ENCODE measurements at regions not wholly inside any gene's neighbourhood (a gene's known extent, or its start where the extent isn't known, plus 50 kb on each side); places are given as distances from the start of the nearest gene placed in this dataset.
A peak's percentile ranks its signal among the peaks of the same experiment; 100 is the strongest.

DNA sequence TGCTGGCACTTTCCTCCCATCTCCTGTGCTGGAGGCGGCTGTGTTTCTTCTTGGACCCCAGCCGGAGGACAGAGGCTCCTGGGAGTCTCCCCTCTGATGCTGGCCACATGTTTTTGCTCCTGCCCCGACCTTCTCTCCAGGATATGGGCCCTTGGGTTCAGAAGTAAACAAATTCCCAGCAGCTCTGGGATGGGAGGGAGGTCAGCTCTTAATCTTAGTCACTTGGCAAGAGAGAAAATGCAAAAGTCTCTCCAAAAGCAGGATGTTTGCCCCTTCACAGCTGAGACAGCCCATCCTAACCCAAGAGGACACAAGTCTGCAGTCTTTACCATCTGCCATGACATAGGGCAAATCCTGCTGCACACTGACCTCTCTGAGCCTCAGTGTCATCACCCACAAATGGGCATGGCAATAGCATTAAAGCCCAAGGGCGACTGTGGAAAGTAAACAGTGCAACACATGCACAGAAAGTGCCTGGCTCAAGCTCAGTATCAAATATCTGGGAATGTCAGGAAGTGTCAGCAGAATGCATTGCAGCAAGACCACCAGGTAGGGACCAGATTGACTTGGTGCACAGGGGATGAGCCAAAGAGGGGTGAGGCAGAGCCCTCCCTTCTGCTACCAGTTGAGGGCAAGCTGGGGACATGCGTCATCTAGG lies 117.0 kb upstream of the CXCL14 start:
- Histone ChIP-seq H3K4me3 (no peak overlapping the region), H3K4me1 (peaks cover 0 to 25% (median 0%) of the 10 kb centered on the region in 4 donors), H3K9me3 (no peaks in the 10 kb centered on the region), H3K27me3 (no peaks in the 10 kb centered on the region), H3K36me3 (no peaks in the 10 kb centered on the region), H3K27ac (no peak overlapping the region)
- TF ChIP-seq EP300 (IDR thresholded peaks at IDR 0.05) (no peak), POLR2A (IDR thresholded peaks at IDR 0.05) (no peak)
- TF ChIP-seq, protein P1, sequence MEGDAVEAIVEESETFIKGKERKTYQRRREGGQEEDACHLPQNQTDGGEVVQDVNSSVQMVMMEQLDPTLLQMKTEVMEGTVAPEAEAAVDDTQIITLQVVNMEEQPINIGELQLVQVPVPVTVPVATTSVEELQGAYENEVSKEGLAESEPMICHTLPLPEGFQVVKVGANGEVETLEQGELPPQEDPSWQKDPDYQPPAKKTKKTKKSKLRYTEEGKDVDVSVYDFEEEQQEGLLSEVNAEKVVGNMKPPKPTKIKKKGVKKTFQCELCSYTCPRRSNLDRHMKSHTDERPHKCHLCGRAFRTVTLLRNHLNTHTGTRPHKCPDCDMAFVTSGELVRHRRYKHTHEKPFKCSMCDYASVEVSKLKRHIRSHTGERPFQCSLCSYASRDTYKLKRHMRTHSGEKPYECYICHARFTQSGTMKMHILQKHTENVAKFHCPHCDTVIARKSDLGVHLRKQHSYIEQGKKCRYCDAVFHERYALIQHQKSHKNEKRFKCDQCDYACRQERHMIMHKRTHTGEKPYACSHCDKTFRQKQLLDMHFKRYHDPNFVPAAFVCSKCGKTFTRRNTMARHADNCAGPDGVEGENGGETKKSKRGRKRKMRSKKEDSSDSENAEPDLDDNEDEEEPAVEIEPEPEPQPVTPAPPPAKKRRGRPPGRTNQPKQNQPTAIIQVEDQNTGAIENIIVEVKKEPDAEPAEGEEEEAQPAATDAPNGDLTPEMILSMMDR (IDR thresholded peaks at IDR 0.05): no peak
- no peak for DNase-seq (ENCODE audit: low spot score in 2 of 2)
- 51 to 54% methylated on average over 5 of the region's 5 CpGs for WGBS, 2 donors

DNA sequence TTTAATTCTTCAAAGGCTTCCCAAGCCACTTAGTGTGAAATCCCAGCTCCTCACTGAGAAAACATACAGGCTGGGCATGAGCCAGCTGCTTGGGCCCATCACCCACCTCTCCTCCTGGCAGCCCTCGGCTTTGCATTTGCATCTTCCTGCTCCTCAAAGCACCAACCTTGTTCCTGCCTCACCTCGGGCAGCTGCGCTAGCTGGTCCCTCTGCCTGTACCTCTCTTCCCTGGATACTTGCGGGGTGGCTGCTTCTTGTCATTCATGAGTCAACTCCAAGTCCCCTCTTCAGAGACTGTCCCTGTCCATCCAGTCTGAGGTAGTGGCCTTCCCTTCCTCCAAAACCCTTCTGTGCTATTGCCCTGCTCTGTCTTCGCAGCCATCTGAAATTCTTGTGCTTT lies 116.1 kb upstream of the CXCL14 start:
- Histone ChIP-seq H3K9me3 (no peaks in the 10 kb centered on the region), H3K27me3 (no peaks in the 10 kb centered on the region), H3K4me1 (peaks cover 0 to 32% (median 0%) of the 10 kb centered on the region in 4 donors), H3K36me3 (no peaks in the 10 kb centered on the region), H3K27ac (no peak overlapping the region), H3K4me3 (no peak overlapping the region)
- WGBS, 2 donors: 84 to 93% methylated on average over 5 of the region's 5 CpGs
- TF ChIP-seq, protein P1 (IDR thresholded peaks at IDR 0.05): no peak
- TF ChIP-seq EP300 (IDR thresholded peaks at IDR 0.05): no peak
- TF ChIP-seq POLR2A (IDR thresholded peaks at IDR 0.05): no peak
- no peak for DNase-seq (ENCODE audit: low spot score in 2 of 2)

GRCh38 chr5:135694012-135694411 lies 115.2 kb upstream of the CXCL14 start:
- Histone ChIP-seq H3K27me3 (no peaks in the 10 kb centered on the region), H3K36me3 (no peaks in the 10 kb centered on the region), H3K27ac (peak overlapping the region in 1 of 4 donors; percentile 50), H3K4me3 (no peak overlapping the region), H3K9me3 (no peaks in the 10 kb centered on the region), H3K4me1 (peaks cover 0 to 38% (median 0%) of the 10 kb centered on the region in 4 donors)
- no peak for DNase-seq (ENCODE audit: low spot score in 2 of 2)
- TF ChIP-seq EP300 (IDR thresholded peaks at IDR 0.05) (no peak), POLR2A (IDR thresholded peaks at IDR 0.05) (no peak)
- TF ChIP-seq, protein P1 (IDR thresholded peaks at IDR 0.05): no peak
- 50 to 59% methylated on average over 9 of the region's 9 CpGs for WGBS, 2 donors

- WGBS, 2 donors: 84 to 90% methylated on average over 8 of the region's 8 CpGs
- peak overlapping the region in 1 of 4 donors; percentile 50 for H3K27ac ChIP-seq
- DNase-seq (ENCODE audit: low spot score in 2 of 2): no peak
- H3K4me1 ChIP-seq: peaks cover 0 to 44% (median 0%) of the 10 kb centered on the region in 4 donors
- H3K9me3 ChIP-seq: no peaks in the 10 kb centered on the region
- H3K4me3 ChIP-seq: no peak overlapping the region
- H3K27me3 ChIP-seq: no peaks in the 10 kb centered on the region
- H3K36me3 ChIP-seq: no peaks in the 10 kb centered on the region
- TF ChIP-seq, protein P1 (IDR thresholded peaks at IDR 0.05): no peak
- TF ChIP-seq EP300 (IDR thresholded peaks at IDR 0.05) (no peak), POLR2A (IDR thresholded peaks at IDR 0.05) (no peak)
Measured at GRCh38 chr5:135693371-135693955, 114.7 kb upstream of the CXCL14 start.

DNA sequence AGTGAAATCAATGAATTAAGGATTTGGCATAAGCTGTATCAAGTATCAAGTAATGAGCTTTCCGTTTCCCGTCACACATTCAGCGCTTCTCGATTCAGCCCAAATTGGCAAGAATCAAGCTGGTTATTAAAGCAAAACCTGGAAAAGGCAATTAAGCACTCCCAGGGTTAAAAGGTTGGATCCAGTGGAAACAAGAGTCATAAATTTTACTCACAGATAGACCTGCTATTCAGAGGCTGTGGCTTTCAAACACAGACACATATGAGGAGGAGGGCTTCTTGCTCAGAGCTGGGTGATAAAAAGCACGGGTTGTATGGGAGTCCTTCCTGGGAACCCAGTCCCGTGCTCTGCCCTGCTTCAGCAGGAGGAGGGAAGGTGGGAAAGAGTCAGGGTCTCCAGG lies 112.3 kb upstream of the CXCL14 start:
- no peak overlapping the region for H3K27ac ChIP-seq
- TF ChIP-seq EP300 (IDR thresholded peaks at IDR 0.05): no peak
- TF ChIP-seq, protein P1 (IDR thresholded peaks at IDR 0.05): no peak
- no peak for TF ChIP-seq POLR2A (IDR thresholded peaks at IDR 0.05)
- no peak overlapping the region for H3K4me3 ChIP-seq
- no peaks in the 10 kb centered on the region for H3K27me3 ChIP-seq
- H3K36me3 ChIP-seq: no peaks in the 10 kb centered on the region
- WGBS, 2 donors: 46 to 49% methylated on average over 6 of the region's 6 CpGs
- H3K4me1 ChIP-seq: peaks cover 0 to 42% (median 0%) of the 10 kb centered on the region in 4 donors
- no peaks in the 10 kb centered on the region for H3K9me3 ChIP-seq
- DNase-seq (ENCODE audit: low spot score in 2 of 2): no peak
